GM19467 (cell line): ENCODE measurements at regions not wholly inside any gene's neighbourhood (a gene's known extent, or its start where the extent isn't known, plus 50 kb on each side); places are given as distances from the start of the nearest gene placed in this dataset.
"Not testable (repeated sequence)": the region's sequence is repeated elsewhere in the genome, so short reads cannot be mapped to it uniquely, and the experiment has no call there.

Experiments used
- ATAC-seq: cut with Tn5 transposase; IDR thresholded peaks from one replicate; pipeline ENCODE4 v1.9.1; 2021; ENCODE audit warnings: mild to moderate bottlenecking, moderate library complexity; ENCODE audit not compliant: unreplicated experiment

GRCh38 chrX:5314148-5314547, 914.5 kb downstream of the NLGN4X start:
- ATAC-seq = no peak

- no peak for ATAC-seq
Observed at GRCh38 chrX:5307416-5307815, 921.3 kb downstream of the NLGN4X start.

- ATAC-seq = no peak
Observed at GRCh38 chrX:5306654-5307121, 922.0 kb downstream of the NLGN4X start.

GRCh38 chrX:5305452-5305851, 923.2 kb downstream of the NLGN4X start:
- ATAC-seq = no peak

- no peak for ATAC-seq
Observed at GRCh38 chrX:5295004-5295403, 933.7 kb downstream of the NLGN4X start.

GRCh38 chrX:5290635-5291034, 938.0 kb downstream of the NLGN4X start:
- ATAC-seq = no peak

GRCh38 chrX:5289949-5290348, 938.7 kb downstream of the NLGN4X start:
- not testable (repeated sequence) for ATAC-seq

GRCh38 chrX:5278908-5279307, 949.8 kb downstream of the NLGN4X start:
- no peak for ATAC-seq

- ATAC-seq = no peak
Observed at GRCh38 chrX:5265324-5265850, 963.3 kb downstream of the NLGN4X start.

GRCh38 chrX:5250106-5250505, 978.6 kb downstream of the NLGN4X start:
- ATAC-seq = no peak

GRCh38 chrX:5242091-5242790, 986.4 kb downstream of the NLGN4X start:
- no peak for ATAC-seq

- ATAC-seq = no peak
Observed at GRCh38 chrX:5236749-5237148, 991.9 kb downstream of the NLGN4X start.

GRCh38 chrX:5236096-5236495, 992.6 kb downstream of the NLGN4X start:
- ATAC-seq = no peak

GRCh38 chrX:5233830-5234229, 994.8 kb downstream of the NLGN4X start:
- no peak for ATAC-seq

- ATAC-seq = no peak
Observed at GRCh38 chrX:5220421-5220820, 1008.2 kb downstream of the NLGN4X start.

- ATAC-seq = no peak
Observed at GRCh38 chrX:5194806-5195205, 1033.9 kb downstream of the NLGN4X start.

GRCh38 chrX:5180135-5180741, 1048.4 kb downstream of the NLGN4X start:
- ATAC-seq = no peak

GRCh38 chrX:5176766-5177165, 1051.9 kb downstream of the NLGN4X start:
- no peak for ATAC-seq

- no peak for ATAC-seq
Observed at GRCh38 chrX:5163663-5164062, 1065.0 kb downstream of the NLGN4X start.

- no peak for ATAC-seq
Observed at GRCh38 chrX:5155301-5155700, 1073.4 kb downstream of the NLGN4X start.

GRCh38 chrX:5145957-5146356, 1082.7 kb downstream of the NLGN4X start:
- ATAC-seq = no peak

GRCh38 chrX:5142644-5143043, 1086.0 kb downstream of the NLGN4X start:
- no peak for ATAC-seq
